GM21786 (cell line): ENCODE measurements at regions not wholly inside any gene's neighbourhood (a gene's known extent, or its start where the extent isn't known, plus 50 kb on each side); places are given as distances from the start of the nearest gene placed in this dataset.
"Not testable (repeated sequence)": the region's sequence is repeated elsewhere in the genome, so short reads cannot be mapped to it uniquely, and the experiment has no call there.

Experiments used
- ATAC-seq: cut with Tn5 transposase; IDR thresholded peaks from one replicate; pipeline ENCODE4 v1.9.1; 2021; ENCODE audit not compliant: unreplicated experiment

- no peak for ATAC-seq
These were observed 1366.0 kb downstream of the NCAM2 start for GRCh38 chr21:22364163-22364562.

GRCh38 chr21:22374218-22374969 lies 1376.2 kb downstream of the NCAM2 start:
- no peak for ATAC-seq

GRCh38 chr21:22377795-22378194 lies 1379.6 kb downstream of the NCAM2 start:
- ATAC-seq = not testable (repeated sequence)

- ATAC-seq = no peak
These were observed 1395.1 kb downstream of the NCAM2 start for GRCh38 chr21:22393324-22393723.

GRCh38 chr21:22395965-22396364 lies 1397.8 kb downstream of the NCAM2 start:
- ATAC-seq = no peak

GRCh38 chr21:22399681-22400514 lies 1401.7 kb downstream of the NCAM2 start:
- no peak for ATAC-seq

- no peak for ATAC-seq
These were observed 1411.4 kb downstream of the NCAM2 start for GRCh38 chr21:22409571-22409970.

- no peak for ATAC-seq
These were observed 1418.3 kb downstream of the NCAM2 start for GRCh38 chr21:22416555-22416954.

- no peak for ATAC-seq
These were observed 1423.4 kb downstream of the NCAM2 start for GRCh38 chr21:22421416-22422180.

GRCh38 chr21:22438428-22439086 lies 1440.3 kb downstream of the NCAM2 start:
- no peak for ATAC-seq

- no peak for ATAC-seq
These were observed 1446.8 kb downstream of the NCAM2 start for GRCh38 chr21:22444990-22445389.

- ATAC-seq = no peak
These were observed 1452.3 kb downstream of the NCAM2 start for GRCh38 chr21:22450507-22450906.

- ATAC-seq = no peak
These were observed 1458.0 kb downstream of the NCAM2 start for GRCh38 chr21:22456241-22456640.

- ATAC-seq = no peak
These were observed 1470.7 kb downstream of the NCAM2 start for GRCh38 chr21:22468893-22469292.

- no peak for ATAC-seq
These were observed 1476.2 kb downstream of the NCAM2 start for GRCh38 chr21:22474403-22474802.

- ATAC-seq = no peak
These were observed 1478.0 kb downstream of the NCAM2 start for GRCh38 chr21:22476214-22476613.

GRCh38 chr21:22476726-22477646 lies 1478.8 kb downstream of the NCAM2 start:
- ATAC-seq = no peak

- ATAC-seq = no peak
These were observed 1491.8 kb downstream of the NCAM2 start for GRCh38 chr21:22490049-22490448.

GRCh38 chr21:22516230-22516629 lies 1518.0 kb downstream of the NCAM2 start:
- ATAC-seq = no peak

GRCh38 chr21:22535630-22536029 lies 1537.4 kb downstream of the NCAM2 start:
- ATAC-seq = no peak
